Stimulated activated CD4-positive, alpha-beta T cell treated with anti-CD3 and anti-CD28 coated beads, Interleukin-4, amount 100 ng/mL, for 4 hours (primary cell): ENCODE measurements at regions not wholly inside any gene's neighbourhood (a gene's known extent, or its start where the extent isn't known, plus 50 kb on each side); places are given as distances from the start of the nearest gene placed in this dataset.

Experiments
- DNase-seq, 2 experiments: peaks; one replicate each; pipeline ENCODE4 v3.0.0-alpha.2; 2020

DNA sequence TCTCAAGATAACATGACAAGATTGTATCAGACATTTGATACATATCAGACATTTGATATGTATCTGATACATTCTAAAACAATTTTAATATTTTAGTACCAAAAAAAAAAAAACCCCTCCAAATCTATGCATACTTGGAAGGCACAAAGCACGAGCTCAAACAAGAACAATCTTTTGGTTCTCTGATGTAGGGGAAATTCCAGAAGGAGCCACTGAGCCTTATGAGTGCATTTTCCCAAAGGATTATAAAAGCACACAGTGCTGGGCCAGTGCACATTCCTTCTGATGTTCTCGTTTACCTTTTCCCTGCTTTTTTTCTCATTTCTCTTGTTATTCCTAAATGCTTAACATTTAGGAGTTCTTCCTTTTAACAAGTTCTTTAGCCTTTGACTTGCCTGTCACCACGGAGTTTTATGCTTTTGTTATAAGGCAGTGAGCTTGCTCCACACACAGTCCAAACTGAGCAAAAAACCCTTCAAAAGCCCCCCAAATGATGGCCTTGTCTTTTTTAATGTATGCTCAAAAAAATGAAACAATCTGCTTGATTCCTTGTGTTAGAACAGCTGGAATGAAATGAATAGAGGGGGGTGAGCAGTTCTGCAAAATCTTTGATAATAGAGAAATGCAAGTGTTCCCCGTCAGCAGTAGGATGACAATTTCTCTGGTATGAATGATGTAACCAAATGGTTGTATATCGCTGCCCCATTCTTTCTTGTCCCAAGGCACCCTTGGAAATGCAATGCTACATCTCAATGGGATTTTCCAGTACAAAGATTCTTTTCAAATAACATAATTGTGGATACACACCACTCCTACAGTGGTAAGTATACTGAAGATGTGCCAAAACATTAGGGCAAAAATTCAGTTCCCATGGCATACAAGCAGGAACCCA is 597.2 kb upstream of the ZEB2 start:
- DNase-seq: no peak

DNA sequence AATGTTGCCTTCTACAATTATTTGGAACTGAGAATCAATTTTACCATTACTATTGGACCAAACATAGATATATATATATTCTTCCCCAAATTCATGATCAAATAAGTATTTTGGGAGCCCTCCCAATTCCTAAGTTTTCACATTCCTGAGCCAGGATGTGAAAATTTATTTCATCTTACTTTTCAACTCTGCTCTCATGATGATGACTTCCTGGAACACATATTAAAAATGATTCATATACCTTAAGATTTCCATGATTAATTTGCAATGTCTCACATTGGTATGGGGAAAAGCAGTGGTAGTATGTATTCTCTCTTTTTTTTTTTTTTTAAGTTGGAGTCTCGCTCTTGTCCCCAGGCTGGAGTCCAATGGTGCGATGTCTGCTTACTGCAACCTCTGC is 596.1 kb upstream of the ZEB2 start:
- no peak for DNase-seq

DNA sequence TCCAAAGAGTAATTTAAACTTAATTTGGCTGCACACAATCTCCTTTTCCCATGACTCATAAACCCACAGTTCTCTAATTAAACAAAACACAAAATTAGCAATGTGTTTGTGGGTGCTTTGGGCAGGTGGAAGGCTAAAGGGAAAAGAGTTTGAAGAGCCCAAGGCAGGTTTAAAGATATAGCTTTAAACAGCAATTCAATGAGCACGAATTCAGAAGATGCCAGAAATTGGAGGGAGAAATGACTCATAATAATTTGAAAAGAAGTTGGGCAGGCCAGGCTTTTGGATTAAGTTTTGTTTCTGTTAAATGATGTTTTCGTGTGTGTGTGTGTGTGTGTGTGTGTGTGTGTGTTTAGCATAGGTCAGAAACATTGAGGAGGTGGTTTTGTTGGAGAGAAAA is 594.8 kb upstream of the ZEB2 start:
- DNase-seq: no peak

DNA sequence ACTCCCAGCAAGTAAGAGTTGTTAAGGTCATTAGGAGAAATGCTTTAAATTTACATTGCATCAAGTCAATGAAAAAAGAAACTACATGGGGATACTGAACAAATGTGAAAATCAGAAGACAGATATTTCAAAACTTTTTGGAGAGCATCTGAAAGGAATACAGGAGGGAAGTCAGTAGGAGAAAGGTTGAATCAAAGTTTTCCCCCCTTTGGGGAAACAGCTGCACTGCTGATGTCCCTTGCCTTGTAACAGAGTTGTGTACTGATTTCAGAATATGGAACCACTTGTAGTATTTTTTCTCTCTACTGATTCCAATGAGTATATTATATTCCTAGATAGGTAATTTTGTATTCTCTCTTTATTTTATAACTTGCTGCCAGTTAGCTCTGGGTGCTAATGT is 592.5 kb upstream of the ZEB2 start:
- no peak for DNase-seq

DNA sequence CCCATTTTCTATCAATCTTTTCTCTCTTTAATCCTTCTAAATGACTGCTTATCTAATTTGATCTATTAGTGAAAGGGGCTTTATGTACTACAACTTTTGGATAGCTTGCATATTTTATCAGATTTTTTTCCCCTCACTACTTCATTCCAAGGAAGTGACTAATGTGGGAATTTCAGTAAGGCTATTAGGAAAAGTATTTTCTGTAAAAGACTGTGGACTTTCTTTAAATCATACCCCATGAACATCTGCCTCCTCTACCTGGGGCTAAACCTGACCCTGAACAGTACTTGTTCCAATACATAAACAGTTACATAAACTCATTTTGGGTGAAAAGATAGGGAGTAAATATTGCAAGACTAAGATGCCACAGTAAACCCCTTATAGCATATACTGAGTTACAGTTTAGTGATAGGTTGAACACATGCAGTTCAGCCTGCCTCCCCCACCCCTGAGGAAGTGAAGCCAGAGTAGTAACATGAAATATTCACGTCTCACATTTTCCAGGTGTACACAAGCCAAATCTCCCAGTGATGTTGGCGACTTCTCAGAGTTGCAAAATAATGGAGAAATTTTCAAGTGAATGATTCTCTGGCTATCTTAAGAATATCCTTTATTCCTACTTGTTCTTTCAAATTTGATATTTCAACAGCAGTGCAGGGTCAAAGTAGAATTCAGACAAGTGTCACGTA is 590.9 kb upstream of the ZEB2 start:
- no peak for DNase-seq

DNA sequence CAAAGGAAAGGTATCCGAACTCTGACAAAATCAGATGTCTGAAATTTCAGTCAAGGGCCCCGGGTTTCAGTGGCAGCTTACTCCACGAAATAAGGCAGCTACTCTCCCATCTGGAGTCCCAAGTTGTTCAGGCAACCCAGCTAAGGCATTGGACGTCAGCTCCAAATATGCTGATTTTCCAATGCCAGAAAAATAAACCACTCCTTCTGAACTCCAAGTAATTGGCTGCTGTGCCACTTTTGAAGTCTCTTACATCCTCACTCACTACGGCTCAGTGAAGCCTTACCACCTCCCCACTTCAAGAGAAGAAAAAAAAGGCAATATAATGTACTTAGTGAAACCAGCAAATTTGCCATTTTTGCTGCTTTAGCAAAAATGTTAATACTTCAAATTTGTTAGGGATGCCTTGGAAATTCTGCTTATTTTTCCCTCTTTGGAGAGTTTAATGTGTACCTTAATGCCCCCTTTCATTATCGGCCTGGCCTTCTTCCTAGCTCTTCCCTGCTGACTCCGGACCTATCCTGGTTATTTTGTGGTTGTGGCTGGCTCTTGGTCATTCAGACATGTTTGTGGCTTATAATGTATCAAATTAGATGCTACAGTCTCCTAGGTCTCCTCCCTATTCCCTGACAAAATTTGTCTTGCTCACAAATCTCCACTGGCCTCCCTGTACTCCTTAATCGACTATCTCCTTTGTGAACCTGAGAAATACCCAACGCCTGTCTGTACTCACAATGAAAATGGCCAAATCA is 589.2 kb upstream of the ZEB2 start:
- DNase-seq: no peak

DNA sequence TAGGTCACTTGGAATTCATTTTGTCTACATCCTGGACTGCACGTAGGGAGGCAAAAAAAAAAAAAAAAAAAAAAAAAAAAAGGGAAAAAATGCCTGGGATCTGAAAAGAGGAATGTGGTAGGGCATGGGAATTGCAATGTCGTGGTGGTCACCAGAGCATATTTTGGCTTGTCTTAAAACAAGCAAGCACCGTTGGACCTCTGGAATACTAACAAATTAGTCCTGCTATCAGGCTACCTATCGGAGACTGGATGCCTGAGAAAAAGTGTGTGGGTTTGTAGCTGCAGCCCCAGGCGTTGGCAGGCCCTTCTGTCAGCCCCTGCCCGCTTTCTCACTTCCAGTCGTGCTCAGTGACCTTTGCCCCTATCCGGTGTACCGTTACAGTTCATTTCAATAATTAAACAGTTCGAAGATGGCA is 588.5 kb upstream of the ZEB2 start:
- no peak for DNase-seq

DNA sequence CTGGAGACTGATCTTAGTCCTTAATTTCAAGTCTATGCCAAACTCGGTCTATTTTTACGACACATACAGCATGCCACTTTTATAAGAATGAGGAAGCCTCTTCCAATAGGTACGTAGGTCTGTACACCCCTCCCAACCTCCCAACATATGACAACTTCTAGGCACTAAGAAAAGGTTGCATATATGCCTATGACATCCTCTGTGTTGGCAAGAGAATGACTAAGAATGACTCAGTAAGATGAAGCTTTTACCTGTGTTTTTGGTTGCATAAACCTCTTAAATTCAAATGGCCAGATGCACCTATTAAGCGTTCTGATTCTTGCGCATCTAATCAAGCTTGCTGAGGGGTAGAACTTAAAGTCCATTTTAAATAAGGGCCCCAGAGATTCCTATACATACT is 586.4 kb upstream of the ZEB2 start:
- DNase-seq: no peak

DNA sequence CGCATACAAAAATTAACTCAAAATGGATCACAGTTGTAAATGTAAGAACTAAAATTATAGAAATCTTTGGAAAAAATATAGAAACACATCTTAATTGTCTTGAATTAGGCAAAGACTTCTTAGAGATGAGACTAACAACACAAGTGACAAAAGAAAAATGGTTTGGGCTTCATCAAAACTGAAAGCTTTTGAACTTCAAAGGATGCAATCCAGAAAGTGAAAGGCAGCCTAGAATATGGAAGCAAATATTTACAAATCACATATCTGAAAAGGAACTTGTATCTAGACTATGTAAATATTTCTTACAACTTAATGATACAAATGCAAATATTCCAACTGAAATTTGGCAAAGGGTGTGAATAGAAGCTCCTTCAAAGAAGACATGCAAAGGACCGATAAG is 582.8 kb upstream of the ZEB2 start:
- no peak for DNase-seq

DNA sequence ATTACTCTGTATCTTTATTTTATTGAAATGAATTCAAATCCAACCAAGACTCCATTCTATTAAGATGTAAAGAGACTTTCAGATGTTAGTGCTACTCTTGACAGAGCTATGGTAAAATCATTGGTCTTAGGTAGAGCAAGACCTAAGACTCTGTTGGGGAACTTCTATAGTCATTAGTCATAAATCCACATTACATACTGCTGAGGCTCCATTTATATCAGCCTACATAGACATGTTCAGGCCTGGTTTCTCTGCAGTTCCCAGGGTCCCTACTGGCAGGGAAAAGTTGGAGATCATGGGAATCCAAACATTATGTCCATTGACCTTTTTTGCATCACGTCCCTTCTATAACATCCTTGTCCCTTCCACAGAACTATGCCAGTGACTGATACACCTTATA is 580.4 kb upstream of the ZEB2 start:
- no peak for DNase-seq

DNA sequence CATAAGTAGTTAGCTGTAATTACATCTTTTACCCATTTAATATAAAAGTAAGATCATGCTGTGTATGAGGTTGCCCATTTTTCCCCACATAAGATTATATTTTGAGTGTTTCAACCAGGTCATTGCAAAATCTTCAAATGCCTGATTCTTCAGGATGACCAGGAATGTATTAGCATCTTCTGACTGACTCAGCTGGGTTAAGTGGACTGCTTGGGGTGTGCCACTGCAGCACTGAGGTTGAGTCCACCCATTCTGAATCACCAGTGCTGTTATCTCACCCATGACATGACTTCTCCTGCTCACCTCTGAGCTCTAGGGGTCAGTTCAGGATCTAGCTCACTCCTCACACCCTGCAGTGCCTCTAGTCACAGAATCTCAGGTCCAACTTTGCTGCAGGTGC is 576.7 kb upstream of the ZEB2 start:
- DNase-seq: no peak

DNA sequence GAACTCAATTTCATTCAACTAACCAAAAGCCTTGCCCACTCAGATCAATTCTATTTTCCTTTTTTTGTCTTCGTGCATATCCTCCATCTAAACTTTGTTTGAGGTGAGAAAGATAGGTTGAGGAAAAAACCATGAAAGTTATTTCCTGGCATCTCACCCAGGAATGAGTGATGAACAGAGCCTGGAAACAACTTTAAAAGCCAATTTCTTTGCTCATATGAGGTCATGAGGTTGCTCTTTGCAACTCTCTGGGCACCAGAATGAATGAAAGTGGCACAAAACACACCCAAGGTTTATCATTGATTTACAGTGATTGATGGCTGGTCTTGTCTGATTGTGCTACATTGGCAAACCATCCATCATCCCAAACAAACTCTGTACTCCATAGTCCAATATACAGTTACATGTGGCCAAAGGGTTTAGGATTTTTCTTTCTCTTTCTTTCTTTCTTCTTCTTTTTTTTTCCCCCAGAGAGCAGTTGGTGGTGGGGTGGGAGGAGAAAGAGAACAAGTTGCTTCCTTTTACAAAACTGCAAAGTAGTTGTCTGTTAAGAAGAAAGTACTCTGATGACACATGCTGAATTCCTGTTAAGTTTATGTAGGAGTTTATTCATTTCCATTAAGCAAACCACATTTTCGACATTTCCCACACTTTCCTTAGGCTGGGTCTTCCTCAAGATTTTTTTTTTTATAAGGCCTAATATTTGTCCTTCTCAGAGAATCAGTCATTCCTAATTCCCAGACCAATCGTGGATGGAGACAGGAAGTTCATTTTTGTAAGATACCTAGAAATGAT is 575.9 kb upstream of the ZEB2 start:
- no peak for DNase-seq

DNA sequence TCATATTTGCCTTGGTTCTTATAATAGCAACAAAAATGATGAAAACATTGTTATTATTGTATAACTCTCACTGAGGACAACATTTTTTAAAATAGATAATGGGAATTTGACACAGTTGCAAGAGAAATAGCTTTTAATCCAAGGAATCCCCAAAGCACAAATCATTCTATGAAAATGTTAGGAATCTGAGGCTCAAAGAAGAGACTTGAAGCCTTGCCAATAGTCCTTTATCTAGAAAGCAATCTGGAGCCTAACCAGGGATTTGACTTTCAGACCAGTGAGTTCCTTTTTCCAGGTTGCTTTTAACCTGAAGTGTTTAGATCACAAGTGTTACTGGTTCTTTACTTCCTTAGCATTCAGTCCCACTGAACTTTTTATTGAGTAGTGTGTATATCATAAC is 574.5 kb upstream of the ZEB2 start:
- no peak for DNase-seq

DNA sequence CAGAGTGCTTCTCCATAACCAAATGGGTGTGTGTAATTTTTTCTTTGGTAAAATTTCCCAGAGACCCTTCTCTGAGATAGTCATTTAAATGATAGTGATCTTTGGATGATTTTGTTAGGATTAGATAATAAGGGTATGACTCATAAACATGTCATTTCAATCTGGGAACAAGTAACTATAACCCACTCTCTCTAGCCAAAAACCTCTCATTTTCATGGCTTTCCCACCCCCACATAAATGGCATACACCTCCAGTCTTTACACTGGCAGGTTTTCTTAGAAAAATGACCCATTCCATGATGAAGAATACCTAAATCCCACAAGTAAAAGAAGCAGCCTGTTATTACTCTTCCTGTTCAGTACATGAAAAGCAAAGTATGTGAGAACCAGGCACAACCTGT is 572.0 kb upstream of the ZEB2 start:
- no peak for DNase-seq

DNA sequence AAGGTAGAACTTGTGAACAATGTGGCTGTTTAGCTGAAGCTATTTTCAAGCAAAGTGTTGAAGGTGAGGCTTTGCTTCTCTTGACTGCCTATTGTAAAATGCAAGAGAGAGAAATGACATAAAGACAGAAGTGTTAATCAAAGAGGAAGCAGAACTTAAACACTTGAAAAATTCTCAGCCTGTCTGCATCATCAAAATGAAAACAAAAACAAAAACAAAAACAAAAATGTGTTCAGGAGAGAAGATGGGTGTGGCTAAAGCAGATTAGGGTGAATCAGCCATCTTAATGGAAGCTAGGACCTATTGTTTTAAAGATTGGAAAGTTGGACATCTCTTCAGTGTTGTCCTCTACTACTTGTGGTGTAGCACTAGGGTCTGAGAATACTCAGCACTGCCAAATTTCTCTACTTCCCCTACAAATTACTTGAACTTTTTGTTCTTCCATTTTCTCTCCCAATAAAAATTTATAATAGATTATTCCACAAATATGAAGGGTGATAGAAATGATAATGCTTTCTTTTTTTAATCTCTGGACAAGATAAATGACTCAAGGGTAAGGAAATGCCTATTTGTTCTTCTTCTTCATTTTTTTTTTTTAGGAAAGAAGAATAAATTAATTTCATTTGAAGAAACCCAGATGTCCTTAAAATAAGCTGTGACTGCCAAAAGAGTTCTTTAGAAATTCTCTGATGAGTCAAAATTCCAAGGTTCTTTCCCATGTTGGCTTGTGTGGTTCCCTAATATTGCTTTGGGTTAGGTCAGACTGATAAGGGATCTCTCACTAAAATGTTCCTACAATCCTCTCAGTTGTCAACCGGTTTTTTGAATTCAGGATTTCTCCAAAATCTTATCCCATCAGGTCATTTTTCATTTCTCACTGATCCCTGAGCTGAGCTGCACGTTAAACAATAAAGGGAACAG is 571.2 kb upstream of the ZEB2 start:
- no peak for DNase-seq

DNA sequence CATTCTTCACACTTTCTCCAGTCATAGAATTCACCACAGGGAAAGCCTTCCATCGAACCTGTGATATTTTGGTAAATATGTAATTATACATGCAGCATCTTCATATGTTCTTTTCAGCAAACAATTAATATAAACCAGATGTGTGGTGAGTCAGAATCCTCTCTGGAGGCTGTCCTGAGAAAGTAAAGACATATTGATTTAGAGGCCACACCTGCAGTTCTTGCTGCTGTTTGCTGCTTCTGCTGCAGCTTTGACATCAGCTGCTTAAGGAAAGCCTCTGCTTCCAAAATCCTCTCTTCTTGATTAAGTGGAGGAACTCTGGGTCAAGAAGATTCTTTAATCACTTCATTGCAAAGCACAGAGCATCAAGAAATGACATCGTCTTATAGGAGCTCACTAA is 568.8 kb upstream of the ZEB2 start:
- DNase-seq: no peak

DNA sequence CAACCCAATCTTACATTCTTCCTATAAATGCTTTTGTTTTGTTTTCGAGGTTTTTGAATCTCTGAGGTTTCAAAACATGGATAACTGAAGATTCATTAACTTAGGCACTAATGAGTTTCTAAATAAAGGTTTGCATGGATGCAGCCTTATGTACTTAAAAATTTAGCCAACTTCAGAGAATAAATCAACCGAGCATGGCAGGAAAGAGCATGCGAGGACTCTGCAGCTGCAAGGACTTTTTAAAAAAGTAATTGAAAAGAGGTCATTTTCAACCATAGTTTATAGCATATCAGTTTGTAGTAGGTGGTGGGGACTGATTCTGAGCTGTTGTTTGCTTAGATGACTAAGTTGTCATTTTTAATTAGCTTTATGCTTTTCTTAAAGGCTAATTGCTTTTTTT is 567.0 kb upstream of the ZEB2 start:
- DNase-seq: no peak

DNA sequence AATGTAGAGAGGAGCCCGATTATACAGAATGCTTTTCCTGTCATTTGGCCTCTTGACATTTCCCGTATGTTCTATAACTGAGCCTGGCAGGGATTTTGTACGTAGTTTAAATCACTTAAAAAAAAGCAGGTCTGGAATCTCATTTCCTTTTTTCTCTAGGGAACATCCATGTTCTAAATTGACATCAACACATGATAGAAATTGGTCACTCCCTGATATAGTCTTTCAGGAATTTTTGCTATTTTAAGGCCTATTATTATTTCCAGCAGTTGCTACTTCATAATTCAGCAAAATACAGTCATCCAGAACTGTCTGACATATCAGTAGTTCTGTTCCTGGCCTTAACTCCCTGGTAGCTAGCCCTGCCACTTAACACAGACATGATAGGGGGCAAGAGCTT is 565.7 kb upstream of the ZEB2 start:
- DNase-seq: no peak

DNA sequence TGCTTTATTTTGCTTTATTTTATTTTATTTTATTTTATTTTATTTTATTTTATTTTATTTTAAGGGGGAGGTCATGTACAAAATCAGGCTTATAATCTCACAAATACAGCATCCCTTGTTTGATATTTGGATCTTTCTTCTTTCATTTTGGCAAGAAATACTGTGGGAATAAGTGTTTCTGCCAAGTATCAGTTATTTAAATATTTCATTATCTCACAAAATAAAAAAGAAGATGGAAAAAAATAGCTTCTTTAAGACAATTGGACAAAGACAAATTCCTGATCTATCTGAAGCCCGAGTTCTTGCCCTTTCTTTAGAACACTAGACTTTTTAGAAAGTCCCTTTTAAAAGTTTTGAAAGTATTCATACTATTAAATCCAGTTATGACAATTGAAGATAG is 560.5 kb upstream of the ZEB2 start:
- no peak for DNase-seq

DNA sequence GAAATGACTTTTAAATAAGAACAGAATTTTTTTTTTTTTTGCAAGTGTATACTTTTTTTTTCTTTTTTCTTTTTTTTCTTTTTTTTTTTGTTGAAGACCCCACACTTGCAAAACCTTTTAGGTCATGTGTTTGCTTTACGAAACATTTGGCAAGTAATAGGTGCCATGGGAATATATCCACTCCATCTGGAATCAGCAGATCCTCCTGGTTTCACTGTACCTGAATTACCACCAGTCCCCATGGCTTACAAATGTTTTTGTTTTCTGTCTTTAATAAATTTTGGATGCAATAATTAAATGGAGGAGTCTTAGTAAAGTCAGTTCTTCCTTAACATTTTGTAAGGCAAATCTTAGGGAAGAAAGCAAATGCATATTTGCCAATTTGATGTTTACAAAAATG is 559.7 kb upstream of the ZEB2 start:
- DNase-seq: no peak

DNA sequence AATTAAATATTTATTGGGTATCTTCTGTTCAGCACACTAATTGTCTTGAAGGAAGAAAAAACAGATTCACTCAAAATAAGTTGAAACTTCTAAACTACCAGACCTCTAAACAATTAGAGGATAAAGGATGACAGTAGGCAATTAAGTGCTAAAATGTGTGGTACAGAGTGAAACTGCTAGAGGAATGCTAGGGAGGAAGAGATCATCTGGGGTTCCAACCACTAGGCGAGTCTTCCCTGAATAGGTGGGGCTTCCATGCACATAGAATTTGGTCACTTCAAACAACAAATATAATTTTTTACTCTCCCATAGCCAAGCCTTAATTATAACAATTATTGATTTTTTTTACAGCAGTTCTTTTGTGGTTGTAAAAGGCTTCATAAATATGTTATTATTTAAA is 559.0 kb upstream of the ZEB2 start:
- no peak for DNase-seq

DNA sequence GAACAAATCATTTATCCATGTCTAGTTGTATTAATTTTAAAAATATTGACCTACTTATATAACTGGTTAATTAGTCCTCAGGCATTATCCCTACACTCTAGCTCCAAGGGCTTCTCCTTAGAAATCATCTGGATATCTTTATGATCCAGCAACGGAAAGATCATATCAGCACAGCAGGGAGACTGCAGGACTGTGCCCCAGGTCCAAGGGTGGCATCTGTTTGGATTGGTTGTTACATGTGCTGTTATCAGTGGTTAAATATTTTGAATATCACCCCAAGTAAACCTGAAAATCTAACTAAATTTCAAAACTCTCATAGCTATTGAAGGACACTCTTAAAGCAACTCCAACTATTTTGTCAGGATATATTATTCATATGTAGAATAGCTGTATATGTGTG is 556.2 kb upstream of the ZEB2 start:
- DNase-seq: no peak
